C4-2B (cell line): ENCODE measurements at regions not wholly inside any gene's neighbourhood (a gene's known extent, or its start where the extent isn't known, plus 50 kb on each side); places are given as distances from the start of the nearest gene placed in this dataset.

Experiments
- ZFX ChIP-seq: fragments of 450-650 bp; IDR thresholded peaks from 2 replicates; pipeline ENCODE4 v1.6.1; 2017
- TF ChIP-seq, protein P1 (sequence below): fragments of 450-650 bp; conservative IDR thresholded peaks from 2 replicates; pipeline ENCODE4 v1.5.1; 2017; ENCODE audit warnings: mild to moderate bottlenecking

DNA sequence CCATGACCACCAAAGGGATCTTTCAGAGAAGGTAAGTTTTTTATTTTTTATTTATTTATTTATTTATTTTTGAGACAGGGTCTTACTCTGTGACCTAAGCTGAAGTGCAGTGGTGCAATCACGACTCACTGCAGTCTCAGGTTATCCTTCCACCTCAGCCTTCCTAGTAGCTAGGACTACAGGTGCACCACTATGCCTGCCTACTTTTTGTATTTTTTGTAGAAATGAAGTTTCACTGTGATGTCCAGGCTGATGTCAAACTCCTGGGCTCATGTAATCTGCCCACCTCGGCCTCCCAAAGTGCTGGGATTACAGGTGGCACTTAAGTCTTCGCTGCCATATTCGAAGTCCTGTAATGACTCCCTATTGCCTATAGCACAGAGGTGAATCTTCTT lies 342.5 kb downstream of the CYRIA start:
- TF ChIP-seq, protein P1, sequence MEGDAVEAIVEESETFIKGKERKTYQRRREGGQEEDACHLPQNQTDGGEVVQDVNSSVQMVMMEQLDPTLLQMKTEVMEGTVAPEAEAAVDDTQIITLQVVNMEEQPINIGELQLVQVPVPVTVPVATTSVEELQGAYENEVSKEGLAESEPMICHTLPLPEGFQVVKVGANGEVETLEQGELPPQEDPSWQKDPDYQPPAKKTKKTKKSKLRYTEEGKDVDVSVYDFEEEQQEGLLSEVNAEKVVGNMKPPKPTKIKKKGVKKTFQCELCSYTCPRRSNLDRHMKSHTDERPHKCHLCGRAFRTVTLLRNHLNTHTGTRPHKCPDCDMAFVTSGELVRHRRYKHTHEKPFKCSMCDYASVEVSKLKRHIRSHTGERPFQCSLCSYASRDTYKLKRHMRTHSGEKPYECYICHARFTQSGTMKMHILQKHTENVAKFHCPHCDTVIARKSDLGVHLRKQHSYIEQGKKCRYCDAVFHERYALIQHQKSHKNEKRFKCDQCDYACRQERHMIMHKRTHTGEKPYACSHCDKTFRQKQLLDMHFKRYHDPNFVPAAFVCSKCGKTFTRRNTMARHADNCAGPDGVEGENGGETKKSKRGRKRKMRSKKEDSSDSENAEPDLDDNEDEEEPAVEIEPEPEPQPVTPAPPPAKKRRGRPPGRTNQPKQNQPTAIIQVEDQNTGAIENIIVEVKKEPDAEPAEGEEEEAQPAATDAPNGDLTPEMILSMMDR: no peak
- no peak for TF ChIP-seq ZFX
